Tibial nerve (tissue), 4 donors: ENCODE measurements at regions not wholly inside any gene's neighbourhood (a gene's known extent, or its start where the extent isn't known, plus 50 kb on each side); places are given as distances from the start of the nearest gene placed in this dataset.

ENCODE experiments used
- EP300 ChIP-seq, 2 donors: sonication (generic); formaldehyde crosslinking; IDR thresholded peaks; one replicate each; pipeline ENCODE4 v1.6.1; 2017; ENCODE audit warnings: antibody characterized with exemption in 2 of 2, mild to moderate bottlenecking in 1 of 2
- POLR2A ChIP-seq, 2 donors: fragments of 450-650 bp; IDR thresholded peaks; one replicate each; pipeline ENCODE4 v1.6.1; 2017; ENCODE audit warnings: antibody characterized with exemption in 2 of 2, mild to moderate bottlenecking in 2 of 2, moderate library complexity in 2 of 2
- TF ChIP-seq, protein P1 (sequence below), 5 experiments: fragments of 200-600 bp in 3 of 5; fragments of 450-650 bp in 2 of 5; sonication (generic) in 3 of 5; IDR thresholded peaks; one replicate each; pipeline ENCODE4 v1.5.1; 2016 to 2019; ENCODE audit warnings: antibody characterized with exemption in 5 of 5, mild to moderate bottlenecking in 3 of 5, moderate library complexity in 2 of 5

- TF ChIP-seq, protein P1, sequence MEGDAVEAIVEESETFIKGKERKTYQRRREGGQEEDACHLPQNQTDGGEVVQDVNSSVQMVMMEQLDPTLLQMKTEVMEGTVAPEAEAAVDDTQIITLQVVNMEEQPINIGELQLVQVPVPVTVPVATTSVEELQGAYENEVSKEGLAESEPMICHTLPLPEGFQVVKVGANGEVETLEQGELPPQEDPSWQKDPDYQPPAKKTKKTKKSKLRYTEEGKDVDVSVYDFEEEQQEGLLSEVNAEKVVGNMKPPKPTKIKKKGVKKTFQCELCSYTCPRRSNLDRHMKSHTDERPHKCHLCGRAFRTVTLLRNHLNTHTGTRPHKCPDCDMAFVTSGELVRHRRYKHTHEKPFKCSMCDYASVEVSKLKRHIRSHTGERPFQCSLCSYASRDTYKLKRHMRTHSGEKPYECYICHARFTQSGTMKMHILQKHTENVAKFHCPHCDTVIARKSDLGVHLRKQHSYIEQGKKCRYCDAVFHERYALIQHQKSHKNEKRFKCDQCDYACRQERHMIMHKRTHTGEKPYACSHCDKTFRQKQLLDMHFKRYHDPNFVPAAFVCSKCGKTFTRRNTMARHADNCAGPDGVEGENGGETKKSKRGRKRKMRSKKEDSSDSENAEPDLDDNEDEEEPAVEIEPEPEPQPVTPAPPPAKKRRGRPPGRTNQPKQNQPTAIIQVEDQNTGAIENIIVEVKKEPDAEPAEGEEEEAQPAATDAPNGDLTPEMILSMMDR (IDR thresholded peaks at IDR 0.05): no peak
- TF ChIP-seq POLR2A (IDR thresholded peaks at IDR 0.05) (no peak), EP300 (IDR thresholded peaks at IDR 0.05) (no peak)
These were observed 252.7 kb upstream of the CSF3R start for GRCh38 chr1:36735436-36735835.
